HS-5 (cell line): ENCODE measurements at regions not wholly inside any gene's neighbourhood (a gene's known extent, or its start where the extent isn't known, plus 50 kb on each side); places are given as distances from the start of the nearest gene placed in this dataset.
"Not testable (repeated sequence)": the region's sequence is repeated elsewhere in the genome, so short reads cannot be mapped to it uniquely, and the experiment has no call there.

Source experiments
- DNase-seq: peaks from one replicate; pipeline ENCODE4 v3.0.0-alpha.2; 2012; ENCODE audit warnings: low read depth

GRCh38 chr18:41693008-41693407 lies 262.0 kb upstream of the PIK3C3 start:
- DNase-seq: no peak

- DNase-seq: no peak
Observed at GRCh38 chr18:41690332-41691127, 264.5 kb upstream of the PIK3C3 start.

- no peak for DNase-seq
Observed at GRCh38 chr18:41687138-41687537, 267.9 kb upstream of the PIK3C3 start.

GRCh38 chr18:41681138-41681880 lies 273.7 kb upstream of the PIK3C3 start:
- no peak for DNase-seq

GRCh38 chr18:41674506-41674905 lies 280.5 kb upstream of the PIK3C3 start:
- DNase-seq: no peak

- DNase-seq: no peak
Observed at GRCh38 chr18:41666231-41666630, 288.8 kb upstream of the PIK3C3 start.

GRCh38 chr18:41665210-41665609 lies 289.8 kb upstream of the PIK3C3 start:
- DNase-seq: no peak

GRCh38 chr18:41660654-41661053 lies 294.4 kb upstream of the PIK3C3 start:
- DNase-seq: no peak

GRCh38 chr18:41659438-41660130 lies 295.4 kb upstream of the PIK3C3 start:
- DNase-seq: no peak

- no peak for DNase-seq
Observed at GRCh38 chr18:41657189-41657588, 297.8 kb upstream of the PIK3C3 start.

- no peak for DNase-seq
Observed at GRCh38 chr18:41655074-41655473, 300.0 kb upstream of the PIK3C3 start.

GRCh38 chr18:41647914-41648313 lies 307.1 kb upstream of the PIK3C3 start:
- no peak for DNase-seq

- DNase-seq: no peak
Observed at GRCh38 chr18:41646915-41647620, 308.0 kb upstream of the PIK3C3 start.

GRCh38 chr18:41645589-41646360 lies 309.3 kb upstream of the PIK3C3 start:
- DNase-seq: no peak

GRCh38 chr18:41644466-41644865 lies 310.6 kb upstream of the PIK3C3 start:
- no peak for DNase-seq

- DNase-seq: peak; percentile 8
Observed at GRCh38 chr18:41643427-41643826, 311.6 kb upstream of the PIK3C3 start.

- DNase-seq: peak; percentile 32
Observed at GRCh38 chr18:41642756-41643155, 312.3 kb upstream of the PIK3C3 start.

GRCh38 chr18:41639218-41639617 lies 315.8 kb upstream of the PIK3C3 start:
- no peak for DNase-seq

- not testable (repeated sequence) for DNase-seq
Observed at GRCh38 chr18:41631723-41632285, 323.2 kb upstream of the PIK3C3 start.

GRCh38 chr18:41630232-41630886 lies 324.7 kb upstream of the PIK3C3 start:
- DNase-seq: no peak

- peak; percentile 42 for DNase-seq
Observed at GRCh38 chr18:41624460-41624859, 330.6 kb upstream of the PIK3C3 start.
